Stimulated activated CD4-positive, alpha-beta T cell treated with anti-CD3 and anti-CD28 coated beads, Interleukin-15, amount 100 ng/mL, for 1 hour (primary cell): ENCODE measurements at regions not wholly inside any gene's neighbourhood (a gene's known extent, or its start where the extent isn't known, plus 50 kb on each side); places are given as distances from the start of the nearest gene placed in this dataset.
"Not testable (repeated sequence)": the region's sequence is repeated elsewhere in the genome, so short reads cannot be mapped to it uniquely, and the experiment has no call there.

Source experiments
- DNase-seq, 2 donors: peaks; one replicate each; pipeline ENCODE4 v3.0.0-alpha.2; 2020; ENCODE audit warnings: low read depth in 1 of 2, low spot score in 1 of 2

- no peak for DNase-seq
Observed at GRCh38 chr16:9141813-9142212, 50.4 kb downstream of the HAPSTR1 start.

DNA sequence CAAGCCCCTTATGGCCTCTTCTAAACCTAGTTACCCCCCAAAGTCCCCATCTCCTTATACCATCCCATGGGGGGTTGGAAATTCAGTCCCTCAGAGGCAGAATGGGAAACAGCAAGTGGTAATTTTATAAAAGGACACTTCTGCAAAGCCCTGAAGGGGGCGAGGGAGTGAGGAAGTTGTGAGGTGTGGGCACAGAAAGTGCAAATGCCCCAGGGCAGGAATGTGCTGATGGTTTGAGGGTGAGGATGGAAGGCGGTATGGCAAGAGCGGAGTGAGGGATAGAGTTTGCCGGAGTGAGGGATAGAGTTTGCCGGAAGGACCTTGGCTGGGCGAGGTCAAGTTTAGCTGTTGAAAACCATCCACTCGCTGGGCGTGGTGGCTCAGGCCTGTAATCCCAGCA is 52.7 kb downstream of the HAPSTR1 start:
- DNase-seq = no peak

GRCh38 chr16:9148374-9149015 is 57.1 kb downstream of the HAPSTR1 start:
- no peak for DNase-seq

GRCh38 chr16:9151074-9151473 is 59.6 kb downstream of the HAPSTR1 start:
- DNase-seq = no peak

GRCh38 chr16:9151597-9151996 is 60.2 kb downstream of the HAPSTR1 start:
- DNase-seq = no peak

DNA sequence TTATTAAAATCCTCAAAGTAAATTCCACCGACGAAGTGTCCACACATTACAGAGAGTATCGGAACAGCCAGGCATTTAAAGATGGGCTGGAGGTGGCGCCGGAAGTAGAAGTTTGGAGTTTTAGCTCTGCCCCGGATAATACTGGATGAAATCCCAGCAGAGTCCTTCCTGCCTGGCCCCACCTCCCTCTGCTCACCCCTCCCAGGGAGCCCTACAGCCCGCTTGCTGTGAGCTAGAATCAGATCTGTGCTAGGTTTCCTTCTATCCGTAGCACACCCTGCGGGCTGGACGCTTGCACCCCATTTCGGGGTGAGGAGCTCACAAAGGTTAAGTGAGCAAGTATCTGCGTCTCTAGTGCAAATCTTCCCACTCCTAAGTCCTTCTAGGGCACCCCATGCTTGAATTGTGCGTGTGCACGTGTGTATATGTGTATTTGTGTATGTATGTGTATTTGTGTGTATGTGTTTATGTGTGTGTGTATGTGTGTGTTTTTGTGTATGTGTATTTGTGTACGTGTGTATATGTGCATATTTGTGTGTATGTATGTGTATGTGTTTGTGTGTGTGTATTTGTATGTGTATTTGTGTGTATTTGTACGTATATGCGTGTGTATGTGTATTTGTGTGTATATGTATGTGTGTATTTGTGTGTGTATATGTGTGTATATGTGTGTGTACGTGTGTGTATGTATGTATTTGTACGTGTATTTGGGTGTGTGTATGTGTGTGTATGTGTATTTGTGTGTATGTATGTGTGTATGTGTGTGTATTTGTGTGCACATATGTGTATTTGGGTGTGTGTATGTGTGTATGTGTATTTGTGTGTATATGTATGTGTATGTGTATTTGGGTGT is 61.4 kb downstream of the HAPSTR1 start:
- no peak for DNase-seq

- no peak for DNase-seq
Observed at GRCh38 chr16:9153502-9153864, 62.0 kb downstream of the HAPSTR1 start.

GRCh38 chr16:9154567-9155410 is 63.3 kb downstream of the HAPSTR1 start:
- no peak for DNase-seq

DNA sequence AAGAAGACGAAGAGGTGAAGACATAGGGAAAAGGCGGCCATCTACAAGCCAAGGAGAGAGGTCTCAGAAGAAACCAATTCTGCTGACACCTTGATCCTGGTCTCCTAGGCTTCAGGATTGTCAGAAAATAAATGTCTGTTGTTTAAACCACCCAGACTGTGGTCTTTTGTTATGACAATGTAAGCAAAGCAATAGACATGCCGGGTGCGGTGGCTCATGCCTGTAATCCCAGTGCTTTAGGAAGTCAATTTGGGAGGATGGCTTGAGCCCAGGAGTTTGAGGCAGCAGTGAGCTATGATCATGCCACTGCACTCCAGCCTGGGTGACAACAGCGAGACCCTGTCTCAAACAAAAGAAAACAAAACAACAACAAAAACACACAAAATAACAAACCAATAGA is 64.4 kb downstream of the HAPSTR1 start:
- DNase-seq = no peak

DNA sequence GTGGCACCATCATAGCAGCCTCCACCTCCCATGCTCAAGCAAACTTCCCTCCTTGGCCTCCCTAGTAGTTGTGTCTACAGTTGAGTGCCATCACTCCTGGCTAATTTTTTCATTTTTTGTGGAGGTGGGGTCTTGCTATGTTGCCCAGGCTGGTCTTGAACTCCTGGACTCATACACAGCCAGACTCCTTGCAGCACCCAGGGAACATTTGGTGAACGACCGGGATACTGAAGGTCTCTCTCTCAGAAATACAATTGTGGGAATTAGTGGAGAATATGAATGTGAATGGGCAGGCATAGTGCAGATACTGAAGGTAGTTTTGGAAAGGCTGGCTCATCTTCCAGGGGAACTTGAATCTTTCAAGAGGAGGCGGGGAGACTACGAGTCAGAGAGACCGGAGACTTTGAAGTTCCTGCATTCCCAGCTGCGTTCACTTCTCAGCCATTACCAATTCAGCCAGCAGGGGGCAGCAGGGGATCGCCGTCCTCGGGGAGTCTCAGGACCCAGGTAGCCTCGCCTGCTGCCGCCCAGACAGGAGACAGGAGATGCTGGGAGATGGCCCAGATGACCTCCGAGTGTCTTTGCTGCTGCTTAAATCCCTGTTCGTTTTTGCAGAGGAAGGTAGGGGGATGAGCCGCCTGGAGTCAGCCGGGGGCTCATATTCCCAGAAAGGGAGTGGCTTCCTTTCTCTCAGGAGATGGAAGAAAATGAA is 68.6 kb downstream of the HAPSTR1 start:
- peak in 1 of 2 donors; percentile 4 for DNase-seq

DNA sequence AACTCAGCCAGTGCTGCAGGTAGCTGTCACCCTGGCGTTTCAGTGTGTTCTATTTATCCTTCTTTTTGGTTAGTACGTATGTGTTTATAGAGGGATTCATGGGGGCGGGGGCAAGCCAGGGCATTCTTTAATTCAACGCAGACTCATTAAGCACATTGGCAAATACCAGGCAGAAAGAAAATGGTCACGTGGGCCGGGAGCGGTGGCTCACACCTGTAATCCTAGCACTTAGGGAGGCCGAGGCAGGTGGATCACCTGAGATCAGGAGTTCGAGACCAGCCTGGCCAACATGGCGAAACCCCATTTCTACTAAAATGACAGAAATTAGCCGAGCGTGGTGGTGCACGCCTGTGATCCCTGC is 69.1 kb downstream of the HAPSTR1 start:
- DNase-seq = no peak

- no peak for DNase-seq
Observed at GRCh38 chr16:9165681-9166080, 74.2 kb downstream of the HAPSTR1 start.

DNA sequence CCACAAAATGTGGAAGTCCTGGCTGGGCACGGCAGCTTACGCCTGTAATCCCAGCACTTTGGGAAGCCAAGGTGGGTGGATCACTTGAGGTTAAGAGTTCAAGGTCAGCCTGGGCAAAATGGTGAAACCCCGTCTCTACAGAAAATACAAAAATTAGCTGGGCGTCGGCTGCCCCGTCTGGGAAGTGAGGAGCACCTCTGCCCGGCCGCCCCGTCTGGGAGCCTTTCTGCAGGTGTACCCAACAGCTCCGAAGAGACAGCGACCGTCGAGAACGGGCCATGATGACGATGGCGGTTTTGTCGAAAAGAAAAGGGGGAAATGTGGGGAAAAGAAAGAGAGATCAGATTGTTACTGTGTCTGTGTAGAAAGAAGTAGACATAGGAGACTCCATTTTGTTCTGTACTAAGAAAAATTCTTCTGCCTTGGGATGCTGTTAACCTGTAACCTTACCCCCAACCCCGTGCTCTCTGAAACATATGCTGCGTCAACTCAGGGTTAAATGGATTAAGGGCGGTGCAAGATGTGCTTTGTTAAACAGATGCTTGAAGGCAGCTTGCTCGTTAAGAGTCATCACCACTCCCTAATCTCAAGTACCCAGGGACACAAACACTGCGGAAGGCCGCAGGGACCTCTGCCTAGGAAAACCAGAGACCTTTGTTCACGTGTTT is 75.0 kb downstream of the HAPSTR1 start:
- not testable (repeated sequence) for DNase-seq

- no peak for DNase-seq
Observed at GRCh38 chr16:9169094-9169493, 77.7 kb downstream of the HAPSTR1 start.

DNA sequence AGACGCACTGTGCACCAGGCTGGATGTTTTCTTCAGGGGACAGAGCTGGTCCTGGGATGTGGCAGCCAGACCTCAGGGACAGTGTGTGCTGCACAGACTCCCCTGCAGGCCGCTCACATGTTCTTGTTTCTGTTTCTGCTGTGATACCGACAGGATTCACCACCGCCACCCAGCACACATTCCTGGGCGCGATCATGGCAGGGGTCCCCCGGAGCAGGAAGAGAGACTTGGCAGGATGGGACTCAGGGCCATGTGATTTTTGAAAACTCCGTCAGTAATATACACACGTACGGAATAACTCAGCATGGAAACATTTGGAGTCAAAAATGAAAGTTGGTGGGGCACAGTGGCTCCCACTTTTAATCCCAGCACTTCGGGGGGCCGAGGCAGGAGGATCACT is 79.0 kb downstream of the HAPSTR1 start:
- no peak for DNase-seq

GRCh38 chr16:9176547-9177418 is 85.3 kb downstream of the HAPSTR1 start:
- DNase-seq = no peak

GRCh38 chr16:9177861-9178260 is 86.4 kb downstream of the HAPSTR1 start:
- DNase-seq = no peak

- no peak for DNase-seq
Observed at GRCh38 chr16:9183682-9184353, 92.4 kb downstream of the HAPSTR1 start.

DNA sequence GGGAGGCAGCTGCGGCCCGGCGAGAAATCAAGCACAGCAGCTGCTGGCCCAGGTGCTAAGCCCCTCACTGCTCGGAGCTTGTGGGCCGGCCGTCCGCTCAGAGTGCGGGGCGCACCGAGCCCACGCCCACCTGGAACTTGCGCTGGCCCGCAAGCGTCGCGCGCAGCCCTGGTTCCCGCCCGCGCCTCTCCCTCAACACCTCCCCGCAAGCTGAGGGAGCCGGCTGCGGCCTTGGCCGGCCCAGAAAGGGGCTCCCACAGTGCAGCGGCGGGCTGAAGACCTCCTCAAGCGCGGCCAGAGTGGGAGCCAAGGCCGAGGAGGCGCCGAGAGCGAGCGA is 92.9 kb downstream of the HAPSTR1 start:
- no peak for DNase-seq
